Ishikawa (cell line): ENCODE measurements at regions not wholly inside any gene's neighbourhood (a gene's known extent, or its start where the extent isn't known, plus 50 kb on each side); places are given as distances from the start of the nearest gene placed in this dataset.

Experiments used
- CEBPB ChIP-seq: IDR thresholded peaks from 2 replicates; pipeline ENCODE4 v1.6.1; 2012
- CREB1 ChIP-seq: IDR thresholded peaks from 2 replicates; pipeline ENCODE4 v1.6.1; 2012; ENCODE audit warnings: low read depth
- EGR1 ChIP-seq: IDR thresholded peaks from 2 replicates; pipeline ENCODE4 v1.6.1; 2012
- EP300 ChIP-seq: IDR thresholded peaks from 2 replicates; pipeline ENCODE4 v1.6.1; 2012; ENCODE audit warnings: borderline replicate concordance
- FOXM1 ChIP-seq: IDR thresholded peaks from 2 replicates; pipeline ENCODE4 v1.6.1; 2012; ENCODE audit warnings: low read depth, borderline replicate concordance
- MAX ChIP-seq: IDR thresholded peaks from 2 replicates; pipeline ENCODE4 v1.6.1; 2012
- NFIC ChIP-seq: IDR thresholded peaks from 2 replicates; pipeline ENCODE4 v1.6.1; 2012
- RAD21 ChIP-seq: IDR thresholded peaks from 2 replicates; pipeline ENCODE4 v1.6.1; 2012; ENCODE audit warnings: low read depth
- REST ChIP-seq: IDR thresholded peaks from 2 replicates; pipeline ENCODE4 v1.6.1; 2012; ENCODE audit warnings: low read depth, mild to moderate bottlenecking
- TAF1 ChIP-seq: IDR thresholded peaks from 2 replicates; pipeline ENCODE4 v1.6.1; 2012; ENCODE audit warnings: low read depth, mild to moderate bottlenecking
- TCF12 ChIP-seq: IDR thresholded peaks from 2 replicates; pipeline ENCODE4 v1.6.1; 2012; ENCODE audit warnings: low read depth
- TEAD4 ChIP-seq: IDR thresholded peaks from 2 replicates; pipeline ENCODE4 v1.6.1; 2012
- USF1 ChIP-seq: IDR thresholded peaks from 2 replicates; pipeline ENCODE4 v1.6.1; 2012
- YY1 ChIP-seq: IDR thresholded peaks from 2 replicates; pipeline ENCODE4 v1.6.1; 2012; ENCODE audit warnings: low read depth
- ZBTB7A ChIP-seq: IDR thresholded peaks from 2 replicates; pipeline ENCODE4 v1.6.1; 2012; ENCODE audit warnings: low read depth

- TF ChIP-seq TCF12 (no peak), EP300 (no peak), TEAD4 (no peak), YY1 (no peak), NFIC (no peak), EGR1 (no peak), TAF1 (no peak), REST (no peak), USF1 (no peak), MAX (no peak)
Measured at GRCh38 chr13:77475345-77476084, 60.0 kb upstream of the SCEL start.

GRCh38 chr13:77470986-77471385, 64.5 kb upstream of the SCEL start:
- TF ChIP-seq RAD21 = no peak
- no peak for TF ChIP-seq MAX
- TF ChIP-seq EGR1 = no peak

GRCh38 chr13:77466753-77467422, 68.6 kb upstream of the SCEL start:
- TF ChIP-seq EGR1 (no peak), CEBPB (no peak), USF1 (no peak), TCF12 (no peak)

- TF ChIP-seq YY1 (no peak), TCF12 (no peak), TAF1 (no peak), EP300 (no peak), NFIC (no peak), FOXM1 (no peak), EGR1 (no peak), MAX (no peak), CEBPB (no peak), TEAD4 (no peak), REST (no peak)
Measured at GRCh38 chr13:77465603-77466195, 69.8 kb upstream of the SCEL start.

- TF ChIP-seq TEAD4 (no peak), NFIC (no peak), REST (no peak), EGR1 (no peak), TCF12 (no peak), YY1 (no peak), MAX (no peak), RAD21 (no peak), USF1 (no peak), FOXM1 (no peak), CEBPB (no peak), ZBTB7A (no peak), CREB1 (no peak), EP300 (no peak), TAF1 (no peak)
Measured at GRCh38 chr13:77460195-77460594, 75.3 kb upstream of the SCEL start.
